Chondrocyte (in vitro differentiated cells): ENCODE measurements at regions not wholly inside any gene's neighbourhood (a gene's known extent, or its start where the extent isn't known, plus 50 kb on each side); places are given as distances from the start of the nearest gene placed in this dataset.
"Not testable (repeated sequence)": the region's sequence is repeated elsewhere in the genome, so short reads cannot be mapped to it uniquely, and the experiment has no call there.

Experiments
- DNase-seq: peaks from one replicate; pipeline ENCODE4 v3.0.0; 2021; ENCODE audit warnings: mixed read lengths, low spot score
- H3K27ac Mint-ChIP-seq: one replicate; pipeline ENCODE4 v1.8.0; 2021; ENCODE audit warnings: mild to moderate bottlenecking, moderate library complexity, mixed read lengths; ENCODE audit not compliant: unreplicated experiment
- H3K27me3 Mint-ChIP-seq: 2 replicates; pipeline ENCODE4 v1.8.0; 2021; ENCODE audit warnings: low read depth, mixed read lengths
- H3K36me3 Mint-ChIP-seq: 2 replicates; pipeline ENCODE4 v1.8.0; 2021; ENCODE audit warnings: low read depth, mixed read lengths
- H3K4me1 Mint-ChIP-seq: 2 replicates; pipeline ENCODE4 v1.8.0; 2021; ENCODE audit warnings: low read depth, mild to moderate bottlenecking, mixed read lengths
- H3K4me3 Mint-ChIP-seq: one replicate; pipeline ENCODE4 v1.8.0; 2021; ENCODE audit warnings: mild to moderate bottlenecking, moderate library complexity, mixed read lengths; ENCODE audit not compliant: unreplicated experiment
- H3K9me3 Mint-ChIP-seq: 2 replicates; pipeline ENCODE4 v1.8.0; 2021; ENCODE audit warnings: low read depth, mixed read lengths
- TF ChIP-seq, protein P1 (sequence below): fragments of 200-600 bp; sonication (generic); IDR thresholded peaks from 2 replicates; pipeline ENCODE4 v1.5.0; 2021; ENCODE audit warnings: antibody characterized with exemption, mild to moderate bottlenecking, moderate library complexity

- Mint-ChIP-seq H3K36me3 (peaks cover 2% of the 10 kb centered on the region), H3K4me3 (peak overlapping the region; percentile 63), H3K4me1 (peaks cover 3% of the 10 kb centered on the region), H3K9me3 (peaks cover 10% of the 10 kb centered on the region), H3K27ac (no peak overlapping the region), H3K27me3 (peaks cover 28% of the 10 kb centered on the region)
- TF ChIP-seq, protein P1, sequence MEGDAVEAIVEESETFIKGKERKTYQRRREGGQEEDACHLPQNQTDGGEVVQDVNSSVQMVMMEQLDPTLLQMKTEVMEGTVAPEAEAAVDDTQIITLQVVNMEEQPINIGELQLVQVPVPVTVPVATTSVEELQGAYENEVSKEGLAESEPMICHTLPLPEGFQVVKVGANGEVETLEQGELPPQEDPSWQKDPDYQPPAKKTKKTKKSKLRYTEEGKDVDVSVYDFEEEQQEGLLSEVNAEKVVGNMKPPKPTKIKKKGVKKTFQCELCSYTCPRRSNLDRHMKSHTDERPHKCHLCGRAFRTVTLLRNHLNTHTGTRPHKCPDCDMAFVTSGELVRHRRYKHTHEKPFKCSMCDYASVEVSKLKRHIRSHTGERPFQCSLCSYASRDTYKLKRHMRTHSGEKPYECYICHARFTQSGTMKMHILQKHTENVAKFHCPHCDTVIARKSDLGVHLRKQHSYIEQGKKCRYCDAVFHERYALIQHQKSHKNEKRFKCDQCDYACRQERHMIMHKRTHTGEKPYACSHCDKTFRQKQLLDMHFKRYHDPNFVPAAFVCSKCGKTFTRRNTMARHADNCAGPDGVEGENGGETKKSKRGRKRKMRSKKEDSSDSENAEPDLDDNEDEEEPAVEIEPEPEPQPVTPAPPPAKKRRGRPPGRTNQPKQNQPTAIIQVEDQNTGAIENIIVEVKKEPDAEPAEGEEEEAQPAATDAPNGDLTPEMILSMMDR = no peak
- DNase-seq = no peak
Observed at GRCh38 chr20:26207237-26207966, 510.7 kb upstream of the ZNF337 start.

DNA sequence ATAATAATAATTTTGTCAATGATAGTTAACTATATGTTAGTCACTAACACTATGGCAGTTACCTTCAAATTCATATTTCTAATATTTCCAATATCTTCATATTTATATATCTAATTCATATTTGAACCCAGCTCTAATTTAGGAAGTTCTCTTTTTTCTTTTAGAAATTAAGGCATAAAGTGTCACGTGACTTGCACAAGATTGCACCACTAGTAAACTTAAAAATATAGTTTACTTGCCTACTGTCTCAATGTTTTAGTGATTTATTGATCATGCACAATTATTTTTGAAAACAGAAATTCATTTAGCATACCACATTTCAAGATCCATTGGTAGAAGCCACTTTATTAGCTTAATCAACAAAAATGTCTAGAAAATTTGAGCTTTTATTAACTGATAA, 508.7 kb upstream of the ZNF337 start:
- TF ChIP-seq, protein P1 = no peak
- no peak overlapping the region for H3K4me3 Mint-ChIP-seq
- H3K27ac Mint-ChIP-seq = no peak overlapping the region
- peaks cover 5% of the 10 kb centered on the region for H3K36me3 Mint-ChIP-seq
- no peak for DNase-seq
- peaks cover 19% of the 10 kb centered on the region for H3K27me3 Mint-ChIP-seq
- H3K9me3 Mint-ChIP-seq = peaks cover 27% of the 10 kb centered on the region
- H3K4me1 Mint-ChIP-seq = peaks cover 3% of the 10 kb centered on the region

- H3K27me3 Mint-ChIP-seq, DNase-seq, H3K4me3 Mint-ChIP-seq, H3K36me3 Mint-ChIP-seq, H3K4me1 Mint-ChIP-seq, H3K27ac Mint-ChIP-seq: not testable (repeated sequence)
- peaks cover 28% of the 10 kb centered on the region for H3K9me3 Mint-ChIP-seq
Observed at GRCh38 chr20:26201026-26201425, 504.4 kb upstream of the ZNF337 start.

DNA sequence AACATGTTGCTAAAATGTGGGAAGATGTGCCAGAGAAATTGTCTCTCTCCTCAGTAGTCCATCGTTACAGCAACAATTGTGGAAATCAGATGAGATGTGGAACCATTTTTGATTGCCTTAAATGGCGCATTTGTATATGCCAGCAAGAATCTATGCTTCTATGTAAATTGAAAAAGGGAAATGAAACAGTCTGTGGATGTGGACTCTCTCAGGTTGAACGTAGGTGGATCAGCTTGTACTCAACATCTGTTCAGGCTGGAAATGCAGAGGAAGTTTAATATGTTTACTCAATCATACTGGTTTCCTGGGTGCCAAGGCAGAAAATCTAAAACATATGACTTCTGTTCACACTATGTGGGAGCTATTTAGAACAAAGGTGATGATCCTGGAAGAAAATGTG, 490.7 kb upstream of the ZNF337 start:
- H3K36me3 Mint-ChIP-seq, H3K4me3 Mint-ChIP-seq, H3K27ac Mint-ChIP-seq, H3K4me1 Mint-ChIP-seq, DNase-seq, H3K9me3 Mint-ChIP-seq: not testable (repeated sequence)
- H3K27me3 Mint-ChIP-seq = peaks cover 10% of the 10 kb centered on the region

DNA sequence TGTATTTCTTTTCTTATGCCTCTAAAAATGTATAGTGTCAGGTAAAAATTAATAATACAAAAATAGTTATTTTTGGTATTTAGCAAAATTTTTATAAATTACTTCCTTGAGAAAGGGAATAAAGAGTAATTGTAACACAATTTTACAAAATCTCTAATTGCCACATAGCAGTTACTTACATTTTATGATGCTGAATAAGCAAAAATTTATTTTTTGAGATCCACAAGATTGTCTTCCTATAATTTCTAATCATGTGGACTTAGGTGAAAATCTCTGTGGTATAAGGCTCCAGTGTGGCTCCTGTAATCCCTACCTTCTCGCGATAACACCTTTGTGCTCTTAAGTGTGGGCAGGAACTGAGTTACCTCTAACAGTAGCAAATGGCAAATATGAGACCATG, 487.1 kb upstream of the ZNF337 start:
- not testable (repeated sequence) for H3K27me3 Mint-ChIP-seq, DNase-seq, H3K36me3 Mint-ChIP-seq, H3K4me1 Mint-ChIP-seq, H3K9me3 Mint-ChIP-seq, H3K27ac Mint-ChIP-seq, H3K4me3 Mint-ChIP-seq

DNA sequence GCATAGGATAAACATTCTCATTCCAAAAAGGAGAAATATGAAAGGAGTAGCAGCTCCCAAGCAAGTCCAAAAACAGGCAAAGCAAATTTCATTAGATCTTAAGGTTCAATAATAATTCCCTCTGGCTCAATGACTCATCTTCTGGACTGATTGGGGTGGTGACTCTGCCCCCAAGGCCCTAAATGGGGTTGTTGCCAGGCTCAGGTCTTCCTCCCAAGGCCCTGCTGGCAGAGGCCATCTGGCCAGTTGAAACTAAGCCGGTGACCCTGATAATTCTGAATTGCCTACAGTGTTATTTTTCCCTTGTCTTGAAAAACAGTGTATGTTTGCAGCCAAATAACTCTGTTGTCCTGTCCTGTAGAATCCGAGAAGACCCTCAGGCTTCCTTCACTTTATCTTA, 484.7 kb upstream of the ZNF337 start:
- not testable (repeated sequence) for H3K4me1 Mint-ChIP-seq, H3K4me3 Mint-ChIP-seq

GRCh38 chr20:26171875-26172274, 475.2 kb upstream of the ZNF337 start:
- H3K9me3 Mint-ChIP-seq, H3K36me3 Mint-ChIP-seq, H3K27me3 Mint-ChIP-seq, H3K4me3 Mint-ChIP-seq, DNase-seq, H3K27ac Mint-ChIP-seq: not testable (repeated sequence)
- H3K4me1 Mint-ChIP-seq = peaks cover 29% of the 10 kb centered on the region

More for the DNA sequence above, 484.7 kb upstream of the ZNF337 start:
- H3K36me3 Mint-ChIP-seq, DNase-seq, H3K27ac Mint-ChIP-seq, H3K9me3 Mint-ChIP-seq, H3K27me3 Mint-ChIP-seq: not testable (repeated sequence)

DNA sequence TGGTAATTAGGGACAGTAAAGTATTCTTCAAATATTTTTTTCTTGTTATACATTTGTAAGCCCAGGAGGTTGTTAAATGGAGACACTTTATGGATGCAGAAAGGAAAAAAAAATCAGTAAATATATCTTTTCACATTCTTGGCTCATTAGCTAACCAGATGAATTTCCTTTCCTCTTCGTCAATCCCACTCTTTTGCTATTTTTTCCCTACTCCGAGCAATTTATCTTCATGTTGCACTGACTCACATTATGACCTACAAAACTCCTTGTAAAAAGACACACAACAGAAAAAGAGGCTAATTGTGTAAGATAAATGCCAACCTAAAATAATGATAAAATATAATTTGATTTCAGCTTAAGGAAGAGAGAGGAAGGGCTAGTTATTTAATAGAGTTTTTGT, 472.9 kb upstream of the ZNF337 start:
- peaks cover 53% of the 10 kb centered on the region for H3K4me1 Mint-ChIP-seq
- TF ChIP-seq, protein P1 = no peak
- no peaks in the 10 kb centered on the region for H3K9me3 Mint-ChIP-seq
- H3K36me3 Mint-ChIP-seq = no peaks in the 10 kb centered on the region
- H3K4me3 Mint-ChIP-seq = no peak overlapping the region
- H3K27ac Mint-ChIP-seq = no peak overlapping the region
- no peak for DNase-seq
- H3K27me3 Mint-ChIP-seq = no peaks in the 10 kb centered on the region
